GM19467 (cell line): ENCODE measurements at regions not wholly inside any gene's neighbourhood (a gene's known extent, or its start where the extent isn't known, plus 50 kb on each side); places are given as distances from the start of the nearest gene placed in this dataset.

ENCODE experiments used
- ATAC-seq: cut with Tn5 transposase; IDR thresholded peaks from one replicate; pipeline ENCODE4 v1.9.1; 2021; ENCODE audit warnings: mild to moderate bottlenecking, moderate library complexity; ENCODE audit not compliant: unreplicated experiment

GRCh38 chr6:28766426-28766825, 157.4 kb downstream of the TRIM27 start:
- no peak for ATAC-seq

- no peak for ATAC-seq
Observed at GRCh38 chr6:28767133-28767532, 156.7 kb downstream of the TRIM27 start.

DNA sequence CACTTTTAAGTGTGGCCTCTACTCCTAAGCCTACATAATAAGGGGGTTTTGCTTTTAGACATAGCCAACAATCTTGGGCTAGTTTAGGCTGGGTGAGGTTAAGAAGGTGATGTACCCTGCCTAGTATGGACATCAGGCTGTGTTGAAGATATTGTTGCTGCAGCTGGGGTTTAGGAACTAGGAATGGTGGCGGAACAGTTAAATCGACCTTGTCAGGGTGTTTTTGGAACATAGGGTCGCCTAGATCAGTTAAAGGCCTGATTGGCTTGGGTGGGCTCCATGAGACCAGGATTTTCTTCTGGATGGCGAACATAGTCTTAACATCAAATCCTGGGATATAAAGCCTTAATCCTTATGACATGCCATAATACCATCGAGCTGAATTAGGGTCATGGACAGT, 156.1 kb downstream of the TRIM27 start:
- no peak for ATAC-seq

GRCh38 chr6:28768187-28768913, 155.4 kb downstream of the TRIM27 start:
- no peak for ATAC-seq

DNA sequence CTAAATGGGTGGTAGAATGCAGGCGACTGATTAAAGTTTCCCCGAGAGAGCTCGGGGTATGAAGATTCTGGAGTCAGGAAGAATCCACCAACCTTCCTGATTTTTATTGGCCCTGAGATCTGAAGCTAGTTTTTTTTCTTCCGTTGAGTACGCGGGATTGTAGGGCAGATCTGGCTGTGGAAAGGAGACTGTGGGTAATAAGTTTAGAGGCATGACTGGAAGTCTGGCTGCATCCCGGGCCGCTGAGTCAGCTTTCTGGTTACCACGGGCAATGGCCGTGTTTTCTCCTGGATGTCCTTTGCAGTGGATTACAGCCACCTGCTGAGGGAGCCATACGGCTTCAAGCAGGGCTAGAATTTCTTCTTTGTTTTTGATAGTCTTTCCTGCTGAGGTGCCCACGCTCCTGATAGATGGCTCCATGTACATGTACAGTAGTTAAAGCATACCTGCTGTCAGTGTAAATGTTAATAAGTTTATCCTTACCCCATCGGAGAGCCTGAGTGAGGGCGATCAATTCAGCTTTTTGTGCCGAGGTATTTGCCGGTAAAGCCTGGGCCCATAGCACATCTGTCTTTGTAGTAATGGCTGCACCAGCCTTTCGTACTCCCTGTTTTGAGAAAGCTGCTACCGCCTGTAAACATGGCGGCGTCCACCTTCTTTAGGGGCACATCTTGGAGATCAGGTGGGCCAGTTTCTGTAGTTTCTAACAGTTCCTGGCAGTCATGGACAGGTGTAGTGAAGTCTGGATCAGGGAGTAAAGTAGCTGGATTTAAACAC, 154.0 kb downstream of the TRIM27 start:
- ATAC-seq, result no peak

- no peak for ATAC-seq
Observed at GRCh38 chr6:28770732-28771131, 153.1 kb downstream of the TRIM27 start.

GRCh38 chr6:28771401-28772267, 152.2 kb downstream of the TRIM27 start:
- no peak for ATAC-seq

DNA sequence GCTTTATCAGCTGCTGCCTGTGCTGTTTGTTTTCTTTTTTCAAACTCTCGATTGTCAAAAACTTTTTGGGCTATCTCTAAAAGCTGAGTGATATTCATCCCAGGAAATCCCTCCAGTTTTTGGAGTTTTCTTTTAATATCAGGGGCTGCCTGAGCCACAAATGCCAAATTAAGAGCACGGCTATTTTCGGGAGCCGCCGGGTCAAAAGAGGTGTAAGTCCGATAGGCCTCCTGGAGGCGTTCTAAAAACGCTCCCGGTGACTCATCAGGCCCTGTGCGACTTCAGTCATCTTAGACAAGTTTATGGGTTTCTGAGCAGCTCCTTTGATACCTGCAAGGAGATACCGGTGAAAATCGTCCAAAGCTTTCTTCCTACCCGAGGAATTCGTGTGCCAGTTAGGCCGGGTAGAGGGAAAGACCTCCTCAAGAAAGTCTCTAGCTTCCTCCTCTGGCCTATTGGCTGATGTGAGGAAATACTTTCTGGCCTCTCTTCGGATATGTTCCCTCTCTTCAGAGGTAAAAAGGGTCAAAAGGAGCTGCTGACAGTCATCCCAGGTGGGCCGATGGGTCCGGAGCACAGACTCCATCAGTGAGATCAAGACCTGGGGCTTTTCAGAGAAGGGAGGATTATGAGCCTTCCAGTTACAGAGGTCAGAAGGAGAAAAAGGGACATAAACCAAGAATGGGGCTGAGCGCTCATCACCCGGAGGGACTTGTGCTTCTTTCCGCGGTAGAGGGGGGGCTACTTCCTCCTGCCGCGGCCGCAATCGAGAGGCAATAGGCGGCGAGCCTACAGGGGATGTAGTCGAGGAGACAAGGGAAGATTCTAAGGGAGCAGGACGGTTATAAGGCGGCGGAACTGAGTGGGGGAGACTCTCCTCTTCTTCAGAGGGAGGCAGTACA, 151.1 kb downstream of the TRIM27 start:
- no peak for ATAC-seq

- ATAC-seq, result no peak
Observed at GRCh38 chr6:28774292-28775051, 149.3 kb downstream of the TRIM27 start.

DNA sequence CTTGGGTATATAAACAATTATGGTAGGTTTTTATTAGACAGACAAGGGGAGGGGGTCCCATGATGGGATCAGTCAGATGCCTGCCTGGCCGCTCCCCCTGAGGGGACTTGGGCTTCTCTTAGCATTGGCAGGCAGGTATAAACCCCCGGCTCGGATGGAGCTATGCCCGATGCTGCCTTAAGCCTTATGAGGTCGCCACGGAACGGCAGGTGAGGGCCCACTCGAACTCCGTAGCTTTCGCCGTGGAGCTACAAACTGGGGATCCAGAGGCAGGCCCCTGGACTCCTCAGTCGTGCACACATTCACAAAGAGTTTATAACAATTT, 148.8 kb downstream of the TRIM27 start:
- no peak for ATAC-seq

- ATAC-seq, result no peak
Observed at GRCh38 chr6:28775405-28776129, 148.2 kb downstream of the TRIM27 start.

DNA sequence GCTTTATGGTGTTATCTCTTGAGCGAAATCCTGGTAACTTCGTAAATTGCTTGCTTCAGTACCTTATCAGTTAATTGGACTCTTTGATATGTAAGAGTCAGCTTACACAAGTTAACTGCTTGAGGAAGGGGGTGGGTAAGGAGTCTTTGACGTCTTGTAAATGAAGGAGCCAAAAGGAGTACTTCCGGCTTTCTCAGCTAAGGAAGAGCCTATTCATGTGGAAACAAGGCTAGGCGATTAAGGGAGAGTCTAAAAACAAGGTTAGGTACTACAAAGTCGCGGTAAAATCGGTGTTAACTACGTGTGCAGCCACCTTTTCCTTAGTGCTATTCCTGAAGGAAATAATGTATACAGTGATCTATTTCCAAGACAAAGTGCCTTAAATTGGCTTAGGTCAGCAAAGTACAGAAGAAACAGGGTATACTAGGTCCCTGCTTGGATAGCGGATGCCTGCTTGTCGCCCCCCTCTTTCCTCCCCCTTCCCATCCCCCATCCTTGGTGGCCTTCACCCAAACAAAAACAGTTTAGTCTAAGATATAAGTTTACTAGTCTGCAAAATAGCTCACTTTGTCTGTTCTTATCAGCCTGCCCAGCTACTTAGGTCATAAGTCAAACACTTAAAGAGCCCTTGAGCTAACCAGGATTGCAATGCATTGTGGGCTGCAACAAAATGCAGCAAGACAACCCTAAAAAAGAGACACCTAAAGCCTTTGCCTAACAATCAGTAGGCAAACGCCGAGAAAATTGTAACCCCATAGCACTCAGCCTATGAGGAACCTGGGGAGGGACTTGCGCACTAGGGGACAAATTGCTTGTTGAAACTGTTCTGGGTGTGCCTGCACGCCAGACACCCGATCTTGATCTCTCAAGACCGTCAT, 147.3 kb downstream of the TRIM27 start:
- ATAC-seq, result no peak

- no peak for ATAC-seq
Observed at GRCh38 chr6:28777147-28777461, 146.7 kb downstream of the TRIM27 start.

GRCh38 chr6:28782113-28782673, 141.6 kb downstream of the TRIM27 start:
- no peak for ATAC-seq

- no peak for ATAC-seq
Observed at GRCh38 chr6:28785962-28786679, 137.7 kb downstream of the TRIM27 start.

GRCh38 chr6:28789553-28790083, 134.2 kb downstream of the TRIM27 start:
- ATAC-seq, result no peak

DNA sequence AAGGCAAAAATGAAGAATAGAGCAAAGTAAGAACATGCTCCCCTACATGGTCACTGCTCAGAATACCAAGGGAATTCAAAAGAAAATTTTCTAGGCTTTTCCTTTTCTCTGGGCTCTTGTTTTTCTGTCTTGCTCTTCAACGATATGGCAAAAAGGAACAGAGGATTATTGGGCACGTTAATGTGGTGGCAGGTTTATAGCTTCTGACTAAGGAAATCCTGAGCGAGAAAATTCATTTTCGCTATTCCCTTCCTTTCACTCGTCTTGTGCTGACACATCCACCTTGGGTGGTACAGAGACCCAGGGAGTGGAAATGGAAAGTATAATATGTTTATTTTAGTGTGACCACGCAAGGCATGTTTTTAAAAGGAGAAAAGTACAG, 132.8 kb downstream of the TRIM27 start:
- ATAC-seq, result no peak
